Activated CD4-positive, alpha-beta memory T cell treated with anti-CD3 and anti-CD28 coated beads for 36 hours (primary cell): ENCODE measurements at regions not wholly inside any gene's neighbourhood (a gene's known extent, or its start where the extent isn't known, plus 50 kb on each side); places are given as distances from the start of the nearest gene placed in this dataset.

ENCODE experiments used
- CTCF ChIA-PET: fragments of 350-600 bp; sonication (Branson Sonifier 250); formaldehyde crosslinking; loops from one replicate; lab custom pipeline; 2021; ENCODE audit warnings: antibody characterized with exemption, inconsistent platforms; lab: Charles Lee
- POLR2A ChIA-PET: fragments of 350-600 bp; sonication (Branson Sonifier 250); formaldehyde crosslinking; loops from one replicate; lab custom pipeline; 2021; ENCODE audit warnings: antibody characterized with exemption; lab: Charles Lee
- DNase-seq: peaks from one replicate; pipeline ENCODE4 v3.0.0-alpha.2; 2020
- H3K27ac Mint-ChIP-seq: one replicate; pipeline ENCODE4 v1.8.0; 2021; ENCODE audit warnings: mixed read lengths
- H3K27me3 Mint-ChIP-seq: one replicate; pipeline ENCODE4 v1.8.0; 2021; ENCODE audit warnings: mixed read lengths
- H3K36me3 Mint-ChIP-seq: one replicate; pipeline ENCODE4 v1.8.0; 2021; ENCODE audit warnings: mixed read lengths
- H3K4me1 Mint-ChIP-seq: one replicate; pipeline ENCODE4 v1.8.0; 2021; ENCODE audit warnings: low read depth, mixed read lengths
- H3K4me3 Mint-ChIP-seq: one replicate; pipeline ENCODE4 v1.8.0; 2021; ENCODE audit warnings: mild to moderate bottlenecking, mixed read lengths
- H3K9me3 Mint-ChIP-seq: one replicate; pipeline ENCODE4 v1.8.0; 2021; ENCODE audit warnings: mixed read lengths
- intact Hi-C: fragments of 100-400 bp; cut with micrococcal nuclease; formaldehyde crosslinking; loops from one replicate; pipeline ENCODE4 v1.15.1; 2023

DNA sequence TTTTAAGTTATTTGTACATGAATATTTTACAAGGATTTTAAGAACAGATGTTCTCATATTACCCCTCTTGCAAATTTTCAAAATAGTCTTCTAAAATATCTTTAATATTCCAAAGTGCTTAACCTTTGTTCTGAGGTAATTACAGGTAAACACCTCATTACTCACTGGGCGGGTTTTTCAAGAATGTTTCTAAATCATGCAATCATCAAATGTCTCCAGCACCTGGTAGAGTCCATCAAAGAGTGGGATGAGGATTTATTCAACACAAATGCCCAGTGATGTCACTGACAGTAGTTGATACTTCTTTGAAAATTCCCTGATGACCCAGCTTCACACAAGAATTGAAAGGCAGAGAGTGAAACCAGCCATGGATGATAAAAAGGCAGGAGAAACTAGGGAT is 114.4 kb downstream of the SEC61B start:
- peaks cover 4% of the 10 kb centered on the region for H3K4me1 Mint-ChIP-seq
- DNase-seq: no peak
- POLR2A ChIA-PET: interaction anchor here (0.9 kb wide), 1 partner anchor 19 kb away, joined by 3 read pairs; no protein-coding TSS in a partner anchor
- H3K9me3 Mint-ChIP-seq: no peaks in the 10 kb centered on the region
- no peak overlapping the region for H3K4me3 Mint-ChIP-seq
- no peaks in the 10 kb centered on the region for H3K36me3 Mint-ChIP-seq
- no peak overlapping the region for H3K27ac Mint-ChIP-seq
- intact Hi-C loops: no loop called here
- CTCF ChIA-PET: no interaction called here
- peaks cover 10% of the 10 kb centered on the region for H3K27me3 Mint-ChIP-seq

DNA sequence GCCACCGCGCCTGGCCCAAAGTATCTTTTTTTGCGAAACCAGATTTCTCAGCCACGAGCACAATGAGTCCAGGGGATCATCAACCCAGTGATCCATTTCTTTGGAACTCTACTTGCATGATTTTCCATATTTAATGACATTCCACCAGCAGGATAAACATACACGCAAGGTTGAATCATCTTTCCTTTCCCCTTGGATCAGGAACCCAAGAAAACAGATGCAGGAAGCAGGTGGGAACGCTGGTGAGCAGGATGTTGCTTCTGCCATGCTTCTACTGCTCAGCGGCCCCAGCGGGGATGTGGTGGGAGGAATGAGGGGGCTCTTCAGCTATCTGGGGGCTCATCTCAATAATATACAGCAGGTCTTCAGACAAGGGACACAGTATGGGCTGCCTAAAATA is 118.2 kb downstream of the SEC61B start:
- Mint-ChIP-seq H3K4me1 (peaks cover 2% of the 10 kb centered on the region), H3K4me3 (no peak overlapping the region), H3K27ac (no peak overlapping the region), H3K9me3 (no peaks in the 10 kb centered on the region), H3K27me3 (no peaks in the 10 kb centered on the region), H3K36me3 (no peaks in the 10 kb centered on the region)
- CTCF ChIA-PET: no interaction called here
- intact Hi-C loops: no loop called here
- no peak for DNase-seq
- POLR2A ChIA-PET: no interaction called here

DNA sequence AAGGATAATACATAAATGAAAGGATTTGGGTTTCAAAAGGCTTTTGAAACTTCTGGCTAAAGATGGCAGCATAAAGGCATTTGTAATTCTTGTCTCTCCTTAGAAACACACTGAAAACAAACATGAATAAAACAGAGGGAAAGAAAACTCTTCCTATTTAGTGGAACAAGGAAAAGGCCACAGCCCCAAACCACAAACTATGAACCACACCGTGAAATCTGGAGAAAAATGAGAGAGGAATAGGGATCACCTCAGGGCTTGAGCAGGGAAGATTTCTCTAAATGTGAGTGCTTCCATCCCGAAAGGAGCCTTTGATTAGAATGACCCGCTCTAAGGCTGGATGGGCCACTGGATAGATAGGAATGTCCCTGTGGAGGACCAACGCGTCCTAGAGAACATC is 119.6 kb downstream of the SEC61B start:
- no peaks in the 10 kb centered on the region for H3K27me3 Mint-ChIP-seq
- no peaks in the 10 kb centered on the region for H3K4me1 Mint-ChIP-seq
- no peaks in the 10 kb centered on the region for H3K36me3 Mint-ChIP-seq
- ChIA-PET CTCF (no interaction called here), POLR2A (no interaction called here)
- no peaks in the 10 kb centered on the region for H3K9me3 Mint-ChIP-seq
- no peak for DNase-seq
- no peak overlapping the region for H3K4me3 Mint-ChIP-seq
- intact Hi-C loops: no loop called here
- no peak overlapping the region for H3K27ac Mint-ChIP-seq

DNA sequence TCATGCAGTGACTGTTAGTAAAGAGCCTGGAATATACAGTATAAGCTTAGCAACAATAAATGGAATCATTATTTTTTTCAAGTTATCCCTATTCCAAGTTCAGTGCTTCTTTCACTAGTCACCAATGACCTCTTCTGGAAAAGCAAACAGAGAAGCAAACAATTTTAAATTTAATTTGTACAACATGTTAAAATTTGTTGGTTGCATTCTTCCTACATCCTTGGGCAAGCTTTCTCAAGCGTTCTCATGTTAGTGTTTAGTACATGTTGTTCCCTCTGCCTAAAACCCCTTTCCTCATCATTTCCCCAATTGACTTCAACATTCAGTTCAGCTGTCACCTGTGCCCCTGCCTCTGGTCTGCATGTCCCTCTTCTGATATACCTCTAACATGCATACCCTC is 123.4 kb downstream of the SEC61B start:
- no peak overlapping the region for H3K27ac Mint-ChIP-seq
- CTCF ChIA-PET: interaction anchor here (0.6 kb wide), 1 partner anchor 11 kb away, joined by 3 read pairs; no protein-coding TSS in a partner anchor
- intact Hi-C loops: no loop called here
- no peaks in the 10 kb centered on the region for H3K4me1 Mint-ChIP-seq
- H3K27me3 Mint-ChIP-seq: no peaks in the 10 kb centered on the region
- H3K36me3 Mint-ChIP-seq: no peaks in the 10 kb centered on the region
- H3K4me3 Mint-ChIP-seq: no peak overlapping the region
- no peak for DNase-seq
- POLR2A ChIA-PET: no interaction called here
- no peaks in the 10 kb centered on the region for H3K9me3 Mint-ChIP-seq

DNA sequence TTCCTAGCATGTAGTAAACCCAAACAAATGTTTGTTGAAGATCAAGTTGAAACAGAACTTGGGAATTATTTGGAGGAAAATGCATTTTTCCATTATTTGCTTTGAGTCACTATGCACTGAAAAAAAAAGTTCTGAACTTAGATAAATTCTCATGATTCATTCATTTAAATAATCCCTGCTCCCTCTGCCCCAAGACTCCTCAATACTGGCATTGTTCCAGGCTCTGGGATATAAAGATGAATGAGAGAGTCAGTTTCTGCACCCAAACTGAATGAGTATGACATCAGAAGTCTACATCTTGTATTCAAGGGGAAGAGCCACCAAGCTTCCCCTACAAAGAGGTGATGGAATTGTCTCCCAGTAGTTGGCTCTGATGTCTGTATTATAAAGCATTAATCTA is 123.9 kb downstream of the SEC61B start:
- Mint-ChIP-seq H3K27me3 (no peaks in the 10 kb centered on the region), H3K4me1 (no peaks in the 10 kb centered on the region), H3K4me3 (no peak overlapping the region), H3K27ac (no peak overlapping the region), H3K9me3 (no peaks in the 10 kb centered on the region), H3K36me3 (no peaks in the 10 kb centered on the region)
- POLR2A ChIA-PET: no interaction called here
- intact Hi-C loops: no loop called here
- DNase-seq: no peak
- CTCF ChIA-PET: no interaction called here

DNA sequence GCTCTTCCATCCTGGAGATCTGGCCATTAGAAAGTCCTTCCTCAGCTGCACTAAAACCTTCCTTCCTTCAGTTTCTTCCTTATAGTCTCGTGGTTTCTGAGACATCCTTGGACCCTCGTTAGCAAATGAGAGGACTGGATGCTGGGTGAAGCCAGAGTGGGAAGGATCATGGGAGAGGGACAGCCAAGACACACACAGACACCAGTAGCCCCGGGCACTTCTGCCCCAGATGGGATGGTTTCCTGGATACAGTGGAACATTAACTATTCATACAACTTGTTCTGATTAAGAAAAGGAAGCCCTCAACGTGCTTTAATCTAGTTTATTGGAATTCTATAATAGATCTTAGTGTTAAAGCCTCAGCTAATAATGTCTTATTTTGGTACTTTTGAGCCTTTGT is 125.5 kb downstream of the SEC61B start:
- ChIA-PET POLR2A (no interaction called here), CTCF (no interaction called here)
- no peak overlapping the region for H3K4me3 Mint-ChIP-seq
- H3K27me3 Mint-ChIP-seq: no peaks in the 10 kb centered on the region
- H3K9me3 Mint-ChIP-seq: no peaks in the 10 kb centered on the region
- no peak for DNase-seq
- no peaks in the 10 kb centered on the region for H3K36me3 Mint-ChIP-seq
- H3K27ac Mint-ChIP-seq: no peak overlapping the region
- H3K4me1 Mint-ChIP-seq: no peaks in the 10 kb centered on the region
- intact Hi-C loops: no loop called here

DNA sequence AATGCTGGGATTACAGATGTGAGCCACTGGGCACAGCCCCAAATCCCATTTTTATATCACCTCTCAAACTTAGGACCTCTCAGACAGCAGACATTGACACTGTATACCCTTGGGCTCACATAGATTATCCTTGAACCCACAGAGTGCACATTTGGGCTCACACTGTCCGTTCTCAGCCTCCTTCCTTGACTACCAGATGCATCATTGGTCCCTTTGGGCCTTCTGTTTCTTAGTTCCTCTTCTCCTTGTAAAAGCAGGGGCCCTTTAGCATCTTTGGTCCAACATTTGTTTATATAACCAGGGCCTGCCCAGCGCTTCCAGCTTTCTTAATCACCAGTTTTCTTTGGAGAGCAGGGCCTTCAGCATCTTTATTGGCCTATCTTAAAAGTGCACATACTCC is 126.2 kb downstream of the SEC61B start:
- no peaks in the 10 kb centered on the region for H3K4me1 Mint-ChIP-seq
- intact Hi-C loops: no loop called here
- H3K27ac Mint-ChIP-seq: no peak overlapping the region
- H3K36me3 Mint-ChIP-seq: no peaks in the 10 kb centered on the region
- CTCF ChIA-PET: no interaction called here
- POLR2A ChIA-PET: no interaction called here
- H3K9me3 Mint-ChIP-seq: no peaks in the 10 kb centered on the region
- H3K27me3 Mint-ChIP-seq: no peaks in the 10 kb centered on the region
- no peak overlapping the region for H3K4me3 Mint-ChIP-seq
- DNase-seq: no peak

DNA sequence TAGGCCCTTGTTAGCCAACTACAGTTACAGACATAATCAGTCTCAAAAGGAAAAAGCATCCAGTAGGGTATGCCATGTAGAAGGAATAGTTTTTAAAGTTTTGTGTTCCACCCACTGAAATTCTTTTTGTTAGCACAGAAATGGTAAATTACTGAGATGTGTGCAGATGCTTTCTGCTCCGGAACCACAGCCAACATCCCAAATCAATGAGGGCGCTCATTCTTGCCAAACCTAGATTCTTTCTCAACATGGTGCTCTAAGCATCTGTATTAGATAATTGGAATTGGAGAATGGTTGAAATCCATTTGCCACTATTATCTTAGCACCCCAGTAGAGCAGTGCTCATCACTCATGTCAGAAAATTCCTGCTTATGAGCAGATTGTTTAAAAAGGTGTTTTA is 127.8 kb downstream of the SEC61B start:
- CTCF ChIA-PET: interaction anchor here (0.8 kb wide), 1 partner anchor 118 kb away, joined by 3 read pairs; no protein-coding TSS in a partner anchor
- intact Hi-C loops: no loop called here
- H3K27me3 Mint-ChIP-seq: peaks cover 2% of the 10 kb centered on the region
- DNase-seq: no peak
- POLR2A ChIA-PET: no interaction called here
- H3K9me3 Mint-ChIP-seq: no peaks in the 10 kb centered on the region
- no peaks in the 10 kb centered on the region for H3K36me3 Mint-ChIP-seq
- H3K27ac Mint-ChIP-seq: no peak overlapping the region
- H3K4me3 Mint-ChIP-seq: no peak overlapping the region
- H3K4me1 Mint-ChIP-seq: no peaks in the 10 kb centered on the region

DNA sequence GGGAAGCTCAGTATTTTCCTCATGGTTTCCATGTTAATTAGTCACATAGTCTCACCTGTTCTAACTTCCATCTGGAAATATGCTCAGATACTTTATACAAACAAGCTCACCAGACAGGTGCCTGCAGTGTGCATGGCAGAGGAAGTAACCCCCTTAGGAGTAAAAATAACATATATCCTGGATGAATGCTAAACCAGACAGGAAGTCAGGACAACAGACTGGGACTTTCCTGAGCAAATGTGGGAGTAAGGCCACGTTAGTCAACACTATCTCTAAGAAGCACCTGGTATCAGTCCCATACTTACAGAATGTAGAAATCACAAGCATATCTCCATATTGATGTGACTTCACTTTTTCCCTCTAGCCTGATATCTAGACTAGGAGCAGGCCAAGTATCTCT is 128.4 kb downstream of the SEC61B start:
- Mint-ChIP-seq H3K27ac (no peak overlapping the region), H3K4me1 (no peaks in the 10 kb centered on the region), H3K4me3 (no peak overlapping the region), H3K9me3 (no peaks in the 10 kb centered on the region), H3K27me3 (peaks cover 2% of the 10 kb centered on the region), H3K36me3 (no peaks in the 10 kb centered on the region)
- DNase-seq: no peak
- POLR2A ChIA-PET: no interaction called here
- intact Hi-C loops: no loop called here
- CTCF ChIA-PET: interaction anchor here (0.8 kb wide), 1 partner anchor 118 kb away, joined by 3 read pairs; no protein-coding TSS in a partner anchor

DNA sequence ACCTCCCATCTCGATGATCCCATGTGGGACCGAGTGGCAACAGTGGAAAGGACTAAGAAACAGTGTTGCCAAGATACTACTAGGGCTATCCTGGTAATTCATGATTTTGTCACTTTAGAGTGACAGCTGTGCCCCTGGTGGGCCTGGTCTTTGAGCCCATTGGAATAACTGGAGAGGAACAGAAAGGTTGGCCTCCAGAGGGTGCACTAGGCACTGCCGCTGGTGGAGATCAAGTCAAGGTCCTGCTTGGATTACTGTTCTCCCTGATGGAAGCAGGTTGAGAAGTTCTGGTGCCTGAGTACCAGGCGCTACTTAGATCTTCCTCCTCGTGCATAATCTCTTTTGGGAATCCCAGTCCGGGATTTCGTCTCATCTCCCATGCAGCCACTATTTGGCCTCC is 129.6 kb downstream of the SEC61B start:
- intact Hi-C loops: no loop called here
- H3K9me3 Mint-ChIP-seq: no peaks in the 10 kb centered on the region
- no peak overlapping the region for H3K27ac Mint-ChIP-seq
- H3K27me3 Mint-ChIP-seq: peaks cover 2% of the 10 kb centered on the region
- ChIA-PET CTCF (no interaction called here), POLR2A (no interaction called here)
- H3K4me1 Mint-ChIP-seq: no peaks in the 10 kb centered on the region
- DNase-seq: no peak
- H3K4me3 Mint-ChIP-seq: no peak overlapping the region
- H3K36me3 Mint-ChIP-seq: no peaks in the 10 kb centered on the region

DNA sequence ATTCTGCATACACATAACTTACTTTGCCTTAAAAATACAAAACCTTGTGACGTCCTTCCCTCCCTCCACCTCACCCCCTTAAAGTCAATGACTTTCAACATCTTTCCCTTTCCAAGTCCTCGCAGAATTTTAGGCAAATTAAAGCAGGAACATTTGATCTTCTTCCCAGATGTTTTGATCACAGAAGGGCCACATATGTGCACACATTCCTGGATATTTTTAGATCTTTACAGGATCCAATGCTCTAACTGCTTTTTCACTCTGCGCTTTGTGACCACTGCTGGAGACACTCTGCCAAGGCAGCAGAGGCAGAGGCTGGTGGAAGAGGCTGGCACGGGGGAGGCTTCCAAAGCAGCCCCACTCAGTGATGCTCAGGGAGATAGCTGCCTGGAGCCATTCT is 130.7 kb downstream of the SEC61B start:
- Mint-ChIP-seq H3K27ac (no peak overlapping the region), H3K4me3 (no peak overlapping the region), H3K9me3 (no peaks in the 10 kb centered on the region), H3K36me3 (no peaks in the 10 kb centered on the region), H3K27me3 (peaks cover 4% of the 10 kb centered on the region), H3K4me1 (no peaks in the 10 kb centered on the region)
- intact Hi-C loops: no loop called here
- no peak for DNase-seq
- POLR2A ChIA-PET: no interaction called here
- CTCF ChIA-PET: no interaction called here

DNA sequence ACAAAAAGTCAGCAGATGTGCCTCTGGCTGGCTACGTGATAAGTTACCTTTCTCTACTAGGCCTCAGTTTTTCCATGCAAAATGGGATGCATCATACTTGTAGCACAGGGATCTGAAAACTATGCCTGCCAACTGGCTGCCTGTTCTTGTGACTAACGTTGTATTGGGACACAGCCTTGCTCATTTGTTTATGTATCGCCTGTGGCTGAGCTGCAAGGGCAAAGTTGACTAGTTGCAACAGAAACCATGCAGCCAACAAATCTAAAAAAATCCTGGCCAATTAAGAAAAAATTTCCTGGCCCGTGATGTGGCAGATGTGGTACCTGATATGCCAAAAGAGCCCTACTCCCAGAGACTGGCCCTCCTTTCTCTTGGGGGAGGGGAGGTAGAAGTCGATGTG is 131.3 kb downstream of the SEC61B start:
- Mint-ChIP-seq H3K9me3 (no peaks in the 10 kb centered on the region), H3K4me3 (no peak overlapping the region), H3K36me3 (no peaks in the 10 kb centered on the region), H3K27me3 (peaks cover 4% of the 10 kb centered on the region), H3K4me1 (no peaks in the 10 kb centered on the region), H3K27ac (no peak overlapping the region)
- intact Hi-C loops: no loop called here
- POLR2A ChIA-PET: no interaction called here
- no peak for DNase-seq
- CTCF ChIA-PET: no interaction called here

DNA sequence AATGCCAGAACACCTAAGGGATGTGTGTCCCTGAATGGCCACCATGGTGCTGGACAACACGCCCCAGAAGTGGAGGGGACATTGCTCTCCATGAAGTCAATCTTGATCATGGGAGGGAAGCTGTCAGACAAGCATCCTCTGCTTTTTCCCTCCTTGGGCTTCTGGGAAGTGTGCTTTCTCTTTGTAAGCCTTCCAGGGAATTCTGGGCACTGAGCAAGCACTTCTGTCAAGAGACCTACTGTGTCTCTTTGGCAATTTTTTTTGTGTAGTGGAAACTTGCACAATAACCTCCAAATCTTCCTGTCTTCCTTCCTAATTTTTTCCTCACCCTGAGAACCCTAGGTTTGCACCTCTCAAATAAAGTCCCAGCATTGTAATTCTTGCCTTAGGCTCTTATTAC is 132.0 kb downstream of the SEC61B start:
- POLR2A ChIA-PET: no interaction called here
- Mint-ChIP-seq H3K36me3 (no peaks in the 10 kb centered on the region), H3K4me1 (no peaks in the 10 kb centered on the region), H3K27me3 (peaks cover 4% of the 10 kb centered on the region), H3K9me3 (no peaks in the 10 kb centered on the region), H3K4me3 (no peak overlapping the region), H3K27ac (no peak overlapping the region)
- CTCF ChIA-PET: no interaction called here
- DNase-seq: no peak
- intact Hi-C loops: no loop called here
